GM23338 (cell line): ENCODE measurements at regions not wholly inside any gene's neighbourhood (a gene's known extent, or its start where the extent isn't known, plus 50 kb on each side); places are given as distances from the start of the nearest gene placed in this dataset.

Source experiments
- EZH2 ChIP-seq: fragments of 200-600 bp; sonication (generic); IDR thresholded peaks from one replicate; pipeline ENCODE4 v1.8.0; 2017; ENCODE audit warnings: antibody characterized with exemption, mild to moderate bottlenecking, low read depth; ENCODE audit not compliant: unreplicated experiment
- EZH2phosphoT487 ChIP-seq: fragments of 200-600 bp; sonication (generic); IDR thresholded peaks from one replicate; pipeline ENCODE4 v1.8.1; 2018; ENCODE audit warnings: antibody characterized with exemption; ENCODE audit not compliant: unreplicated experiment
- POLR2AphosphoS5 ChIP-seq: IDR thresholded peaks from 2 replicates; pipeline ENCODE4 v1.6.1; 2016; ENCODE audit warnings: antibody characterized with exemption, low read depth
- ZNF114 ChIP-seq: fragments of 250-450 bp; sonication (Bioruptor Pico); IDR thresholded peaks from 2 replicates; pipeline ENCODE4 v1.5.0; 2020; ENCODE audit warnings: mild to moderate bottlenecking, moderate library complexity
- ZNF331 ChIP-seq: fragments of 250-450 bp; sonication (Bioruptor Pico); IDR thresholded peaks from 2 replicates; pipeline ENCODE4 v1.5.0; 2020; ENCODE audit warnings: low read depth, mild to moderate bottlenecking, moderate library complexity
- TF ChIP-seq, protein P1 (sequence below), 2 experiments: fragments of 200-600 bp in 1 of 2; sonication (generic) in 1 of 2; conservative IDR thresholded peaks; 2 replicates each; pipeline versions ENCODE4 v1.5.1 to v1.6.1; 2016 to 2017; ENCODE audit warnings: antibody characterized with exemption in 2 of 2, low read depth in 2 of 2, mild to moderate bottlenecking in 2 of 2, moderate library complexity in 1 of 2

DNA sequence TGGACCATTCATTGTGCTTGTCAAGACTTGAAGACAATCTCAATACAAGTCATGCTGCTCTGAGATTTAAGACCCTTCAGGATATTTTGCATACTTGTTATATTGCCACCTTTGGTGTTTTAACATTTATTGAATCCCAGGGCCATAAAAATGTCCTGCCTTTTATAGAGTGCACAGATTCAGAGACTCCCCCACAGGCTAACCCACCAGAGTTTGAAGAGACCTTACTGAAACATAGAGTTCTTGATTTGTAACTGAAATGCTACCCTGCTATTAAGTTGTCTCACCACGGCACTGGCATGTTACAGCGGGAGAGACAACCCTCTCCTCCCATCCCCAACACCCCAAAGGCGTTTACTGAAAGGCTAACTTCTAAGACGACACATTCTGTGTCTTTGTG, 313.9 kb upstream of the USP24 start:
- TF ChIP-seq ZNF114 (CRISPR knock-in tag) (no peak), POLR2AphosphoS5 (no peak), EZH2 (no peak), ZNF331 (CRISPR knock-in tag) (no peak), EZH2phosphoT487 (no peak)
- TF ChIP-seq, protein P1, sequence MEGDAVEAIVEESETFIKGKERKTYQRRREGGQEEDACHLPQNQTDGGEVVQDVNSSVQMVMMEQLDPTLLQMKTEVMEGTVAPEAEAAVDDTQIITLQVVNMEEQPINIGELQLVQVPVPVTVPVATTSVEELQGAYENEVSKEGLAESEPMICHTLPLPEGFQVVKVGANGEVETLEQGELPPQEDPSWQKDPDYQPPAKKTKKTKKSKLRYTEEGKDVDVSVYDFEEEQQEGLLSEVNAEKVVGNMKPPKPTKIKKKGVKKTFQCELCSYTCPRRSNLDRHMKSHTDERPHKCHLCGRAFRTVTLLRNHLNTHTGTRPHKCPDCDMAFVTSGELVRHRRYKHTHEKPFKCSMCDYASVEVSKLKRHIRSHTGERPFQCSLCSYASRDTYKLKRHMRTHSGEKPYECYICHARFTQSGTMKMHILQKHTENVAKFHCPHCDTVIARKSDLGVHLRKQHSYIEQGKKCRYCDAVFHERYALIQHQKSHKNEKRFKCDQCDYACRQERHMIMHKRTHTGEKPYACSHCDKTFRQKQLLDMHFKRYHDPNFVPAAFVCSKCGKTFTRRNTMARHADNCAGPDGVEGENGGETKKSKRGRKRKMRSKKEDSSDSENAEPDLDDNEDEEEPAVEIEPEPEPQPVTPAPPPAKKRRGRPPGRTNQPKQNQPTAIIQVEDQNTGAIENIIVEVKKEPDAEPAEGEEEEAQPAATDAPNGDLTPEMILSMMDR (conservative IDR thresholded peaks at IDR 0.05; ENCODE audit: low read depth in 2 of 2) = no peak
